CD4-positive, CD25-positive, alpha-beta regulatory T cell (primary cell): ENCODE measurements at regions not wholly inside any gene's neighbourhood (a gene's known extent, or its start where the extent isn't known, plus 50 kb on each side); places are given as distances from the start of the nearest gene placed in this dataset.

Experiments
- ATAC-seq, 2 donors: fragments of 150-1000 bp; cut with Tn5 transposase; one replicate each; pipeline ENCODE4 v1.10.0; 2021; ENCODE audit warnings: low read depth in 2 of 2, moderate number of reproducible peaks in 2 of 2, moderate library complexity in 1 of 2
- DNase-seq, 3 donors: peaks; one replicate each; pipeline versions ENCODE4 v3.0.0 to v3.0.0-alpha.2; 2012 to 2022; ENCODE audit warnings: mixed read lengths in 1 of 3
- H3K27ac ChIP-seq: one replicate; pipeline ENCODE4 v1.7.0; 2013; ENCODE audit warnings: mild to moderate bottlenecking, low read length; ENCODE audit not compliant: insufficient read depth, poor library complexity, severe bottlenecking
- H3K27me3 ChIP-seq: one replicate; pipeline ENCODE4 v1.7.0; 2013; ENCODE audit warnings: low read length; ENCODE audit not compliant: control insufficient read depth, insufficient read depth
- H3K36me3 ChIP-seq: one replicate; pipeline ENCODE4 v1.7.0; 2013; ENCODE audit warnings: mild to moderate bottlenecking, low read length, moderate library complexity; ENCODE audit not compliant: control insufficient read depth, insufficient read depth
- H3K4me1 ChIP-seq: 2 replicates; pipeline ENCODE4 v1.7.0; 2013; ENCODE audit warnings: mild to moderate bottlenecking, low read length; ENCODE audit not compliant: insufficient read depth, control insufficient read depth, poor library complexity, severe bottlenecking
- H3K4me3 ChIP-seq: one replicate; pipeline ENCODE4 v1.7.0; 2013; ENCODE audit warnings: low read depth, mild to moderate bottlenecking, low read length, moderate library complexity
- H3K9me3 ChIP-seq, 2 experiments: 1 replicate in 1 of 2; 2 replicates in 1 of 2; pipeline ENCODE4 v1.7.0; 2013; ENCODE audit warnings: low read length in 2 of 2, mild to moderate bottlenecking in 1 of 2, moderate library complexity in 1 of 2; ENCODE audit not compliant: control insufficient read depth in 2 of 2
- H3K27ac Mint-ChIP-seq, 3 donors: one replicate each; pipeline ENCODE4 v1.8.0; 2020 to 2022; ENCODE audit warnings: mild to moderate bottlenecking in 3 of 3, mixed read lengths in 3 of 3, moderate library complexity in 2 of 3
- H3K27me3 Mint-ChIP-seq: one replicate; pipeline ENCODE4 v1.8.0; 2022; ENCODE audit warnings: mild to moderate bottlenecking, mixed read lengths
- H3K36me3 Mint-ChIP-seq: one replicate; pipeline ENCODE4 v1.8.0; 2020; ENCODE audit warnings: mixed read lengths
- H3K4me1 Mint-ChIP-seq, 4 donors: one replicate each; pipeline ENCODE4 v1.8.0; 2020 to 2022; ENCODE audit warnings: mixed read lengths in 4 of 4, mild to moderate bottlenecking in 1 of 4
- H3K4me3 Mint-ChIP-seq, 4 donors: one replicate each; pipeline ENCODE4 v1.8.0; 2020 to 2022; ENCODE audit warnings: mild to moderate bottlenecking in 4 of 4, mixed read lengths in 4 of 4, moderate library complexity in 3 of 4
- H3K9me3 Mint-ChIP-seq, 7 donors: one replicate each; pipeline ENCODE4 v1.8.0; 2020 to 2022; ENCODE audit warnings: mixed read lengths in 7 of 7, mild to moderate bottlenecking in 3 of 7, moderate library complexity in 2 of 7

GRCh38 chr15:70440416-70441138 lies 322.8 kb downstream of the UACA start:
- Histone ChIP-seq H3K9me3 (no peaks in the 10 kb centered on the region), H3K4me1 (peaks cover 3% of the 10 kb centered on the region), H3K27me3 (peaks cover 2% of the 10 kb centered on the region), H3K27ac (no peak overlapping the region), H3K36me3 (no peaks in the 10 kb centered on the region), H3K4me3 (no peak overlapping the region)
- Mint-ChIP-seq H3K27ac (peak overlapping the region in 1 of 3 donors; percentile 46), H3K9me3 (no peaks in the 10 kb centered on the region), H3K4me3 (no peak overlapping the region), H3K36me3 (no peaks in the 10 kb centered on the region), H3K4me1 (peaks cover 6 to 15% (median 9%) of the 10 kb centered on the region in 4 donors), H3K27me3 (peaks cover 15% of the 10 kb centered on the region)
- DNase-seq = no peak
- ATAC-seq = no peak

GRCh38 chr15:70439880-70440279 lies 323.5 kb downstream of the UACA start:
- peaks cover 1% of the 10 kb centered on the region for H3K27me3 ChIP-seq
- no peaks in the 10 kb centered on the region for H3K36me3 ChIP-seq
- no peaks in the 10 kb centered on the region for H3K9me3 Mint-ChIP-seq
- H3K9me3 ChIP-seq = no peaks in the 10 kb centered on the region
- H3K4me3 ChIP-seq = no peak overlapping the region
- ATAC-seq (no peak), DNase-seq (no peak)
- no peak overlapping the region for H3K27ac Mint-ChIP-seq
- H3K4me1 Mint-ChIP-seq = peaks cover 11 to 22% (median 13%) of the 10 kb centered on the region in 4 donors
- H3K27ac ChIP-seq = no peak overlapping the region
- H3K27me3 Mint-ChIP-seq = peaks cover 15% of the 10 kb centered on the region
- no peaks in the 10 kb centered on the region for H3K36me3 Mint-ChIP-seq
- peaks cover 3% of the 10 kb centered on the region for H3K4me1 ChIP-seq
- no peak overlapping the region for H3K4me3 Mint-ChIP-seq

GRCh38 chr15:70439304-70439877 lies 324.0 kb downstream of the UACA start:
- Histone ChIP-seq H3K27me3 (no peaks in the 10 kb centered on the region), H3K27ac (no peak overlapping the region), H3K4me3 (no peak overlapping the region), H3K36me3 (no peaks in the 10 kb centered on the region), H3K9me3 (no peaks in the 10 kb centered on the region), H3K4me1 (peaks cover 3% of the 10 kb centered on the region)
- Mint-ChIP-seq H3K27me3 (peaks cover 15% of the 10 kb centered on the region), H3K9me3 (no peaks in the 10 kb centered on the region), H3K27ac (no peak overlapping the region), H3K36me3 (no peaks in the 10 kb centered on the region), H3K4me1 (peaks cover 15 to 25% (median 16%) of the 10 kb centered on the region in 4 donors), H3K4me3 (no peak overlapping the region)
- no peak for ATAC-seq
- DNase-seq = no peak

GRCh38 chr15:70438776-70439175 lies 324.6 kb downstream of the UACA start:
- Histone ChIP-seq H3K36me3 (no peaks in the 10 kb centered on the region), H3K4me1 (peaks cover 3% of the 10 kb centered on the region), H3K9me3 (no peaks in the 10 kb centered on the region), H3K27me3 (no peaks in the 10 kb centered on the region), H3K27ac (no peak overlapping the region), H3K4me3 (no peak overlapping the region)
- DNase-seq = no peak
- H3K36me3 Mint-ChIP-seq = no peaks in the 10 kb centered on the region
- no peaks in the 10 kb centered on the region for H3K9me3 Mint-ChIP-seq
- H3K27ac Mint-ChIP-seq = no peak overlapping the region
- no peak overlapping the region for H3K4me3 Mint-ChIP-seq
- no peak for ATAC-seq
- peaks cover 13% of the 10 kb centered on the region for H3K27me3 Mint-ChIP-seq
- H3K4me1 Mint-ChIP-seq = peaks cover 15 to 25% (median 16%) of the 10 kb centered on the region in 4 donors

GRCh38 chr15:70437882-70438451 lies 325.4 kb downstream of the UACA start:
- Histone ChIP-seq H3K27ac (no peak overlapping the region), H3K27me3 (no peaks in the 10 kb centered on the region), H3K4me1 (peaks cover 3% of the 10 kb centered on the region), H3K36me3 (no peaks in the 10 kb centered on the region), H3K4me3 (no peak overlapping the region), H3K9me3 (no peaks in the 10 kb centered on the region)
- Mint-ChIP-seq H3K27me3 (peaks cover 6% of the 10 kb centered on the region), H3K36me3 (no peaks in the 10 kb centered on the region), H3K4me3 (no peak overlapping the region), H3K27ac (no peak overlapping the region), H3K4me1 (peaks cover 15 to 25% (median 16%) of the 10 kb centered on the region in 4 donors), H3K9me3 (no peaks in the 10 kb centered on the region)
- ATAC-seq (no peak), DNase-seq (no peak)

GRCh38 chr15:70437089-70437488 lies 326.3 kb downstream of the UACA start:
- Histone ChIP-seq H3K27me3 (no peaks in the 10 kb centered on the region), H3K4me1 (peaks cover 3% of the 10 kb centered on the region), H3K27ac (no peak overlapping the region), H3K36me3 (no peaks in the 10 kb centered on the region), H3K4me3 (no peak overlapping the region), H3K9me3 (no peaks in the 10 kb centered on the region)
- no peak overlapping the region for H3K27ac Mint-ChIP-seq
- no peaks in the 10 kb centered on the region for H3K36me3 Mint-ChIP-seq
- ATAC-seq (no peak), DNase-seq (no peak)
- H3K4me1 Mint-ChIP-seq = peaks cover 16 to 25% (median 19%) of the 10 kb centered on the region in 4 donors
- H3K4me3 Mint-ChIP-seq = no peak overlapping the region
- no peaks in the 10 kb centered on the region for H3K9me3 Mint-ChIP-seq
- H3K27me3 Mint-ChIP-seq = peaks cover 2% of the 10 kb centered on the region

- H3K4me1 Mint-ChIP-seq = peaks cover 16 to 25% (median 19%) of the 10 kb centered on the region in 4 donors
- DNase-seq (peak in 1 of 3 donors; percentile 21), ATAC-seq (no peak)
- no peak overlapping the region for H3K4me3 Mint-ChIP-seq
- no peak overlapping the region for H3K27ac Mint-ChIP-seq
- H3K36me3 Mint-ChIP-seq = no peaks in the 10 kb centered on the region
- Histone ChIP-seq H3K4me3 (no peak overlapping the region), H3K27ac (no peak overlapping the region), H3K36me3 (no peaks in the 10 kb centered on the region), H3K27me3 (no peaks in the 10 kb centered on the region), H3K9me3 (no peaks in the 10 kb centered on the region), H3K4me1 (peaks cover 3% of the 10 kb centered on the region)
- H3K9me3 Mint-ChIP-seq = no peaks in the 10 kb centered on the region
- H3K27me3 Mint-ChIP-seq = no peaks in the 10 kb centered on the region
These were observed 326.9 kb downstream of the UACA start for GRCh38 chr15:70436428-70436827.
